SW480 (cell line): ENCODE measurements at regions not wholly inside any gene's neighbourhood (a gene's known extent, or its start where the extent isn't known, plus 50 kb on each side); places are given as distances from the start of the nearest gene placed in this dataset.
A peak's percentile ranks its signal among the peaks of the same experiment; 100 is the strongest.

Experiments used
- DNase-seq: peaks from one replicate; pipeline ENCODE4 v3.0.0-alpha.2; 2016; ENCODE audit warnings: low spot score

DNA sequence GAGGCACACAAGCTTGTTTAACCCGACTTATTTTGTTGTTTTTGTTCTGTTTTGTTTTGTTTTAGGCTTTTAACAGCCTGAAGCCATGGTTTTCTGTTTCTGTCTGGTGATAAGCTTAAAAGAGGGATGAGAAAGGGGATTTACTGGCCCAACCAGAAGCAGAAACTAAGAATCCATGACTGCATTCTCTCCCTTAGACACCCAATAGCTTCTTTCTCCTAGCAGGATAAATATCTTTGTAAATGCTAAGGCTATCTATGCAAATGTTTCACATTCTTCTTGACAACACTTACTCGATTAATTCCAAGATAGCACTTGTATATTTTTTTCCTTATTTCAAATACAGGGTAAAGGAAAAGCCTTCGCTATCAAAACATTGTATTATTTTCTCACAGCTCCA, 53.7 kb upstream of the SMAD1 start:
- DNase-seq, result no peak

DNA sequence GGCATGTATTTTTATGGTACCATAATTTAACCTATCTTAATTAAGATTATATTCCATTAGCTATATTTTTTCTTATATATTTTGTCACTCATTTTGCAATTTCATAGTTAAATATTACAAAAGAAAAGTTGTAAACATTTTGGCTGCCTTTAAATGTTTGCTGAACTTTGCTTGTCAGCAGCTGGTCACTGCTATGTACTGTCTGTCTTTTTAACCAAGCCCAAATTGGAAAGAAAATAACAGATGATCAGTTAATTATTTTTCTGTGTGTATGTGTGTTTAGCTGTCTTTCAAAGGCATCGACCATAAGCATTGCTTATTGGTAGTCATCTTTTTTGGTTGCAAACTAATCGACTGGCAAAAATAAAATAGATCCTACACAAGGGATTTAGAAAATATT, 54.4 kb upstream of the SMAD1 start:
- DNase-seq, result no peak

- DNase-seq, result no peak
Observed at GRCh38 chr4:145423017-145423708, 58.5 kb upstream of the SMAD1 start.

DNA sequence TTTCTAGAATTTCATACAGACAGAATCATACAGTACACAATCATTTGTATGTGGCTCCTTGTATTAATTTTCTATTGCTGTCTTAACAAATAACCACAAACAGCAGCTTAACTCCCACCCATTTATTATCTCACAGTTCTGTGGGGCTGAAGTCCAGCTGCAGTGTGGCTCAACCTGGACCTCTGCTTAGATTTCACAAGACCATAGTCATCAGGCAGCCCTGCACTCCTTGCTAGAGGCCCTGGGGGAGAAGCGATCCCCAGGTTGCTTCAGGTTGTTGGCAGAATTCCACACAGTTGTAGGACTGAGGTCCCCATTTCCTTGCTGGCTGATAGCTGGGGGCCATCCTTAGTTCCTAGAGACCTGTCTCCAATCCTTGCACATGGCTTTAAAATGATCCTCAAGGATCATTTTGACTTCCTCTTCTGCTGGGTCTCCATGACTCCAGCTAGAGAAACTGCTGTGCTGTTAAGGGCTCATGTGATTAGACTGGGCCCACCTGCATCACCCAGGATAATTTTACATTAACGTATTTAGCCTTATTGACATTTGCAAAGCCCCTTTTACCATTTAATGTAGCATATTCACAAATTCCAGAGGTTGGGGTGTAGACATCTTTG, 60.9 kb upstream of the SMAD1 start:
- no peak for DNase-seq

GRCh38 chr4:145418739-145419138, 62.9 kb upstream of the SMAD1 start:
- no peak for DNase-seq

DNA sequence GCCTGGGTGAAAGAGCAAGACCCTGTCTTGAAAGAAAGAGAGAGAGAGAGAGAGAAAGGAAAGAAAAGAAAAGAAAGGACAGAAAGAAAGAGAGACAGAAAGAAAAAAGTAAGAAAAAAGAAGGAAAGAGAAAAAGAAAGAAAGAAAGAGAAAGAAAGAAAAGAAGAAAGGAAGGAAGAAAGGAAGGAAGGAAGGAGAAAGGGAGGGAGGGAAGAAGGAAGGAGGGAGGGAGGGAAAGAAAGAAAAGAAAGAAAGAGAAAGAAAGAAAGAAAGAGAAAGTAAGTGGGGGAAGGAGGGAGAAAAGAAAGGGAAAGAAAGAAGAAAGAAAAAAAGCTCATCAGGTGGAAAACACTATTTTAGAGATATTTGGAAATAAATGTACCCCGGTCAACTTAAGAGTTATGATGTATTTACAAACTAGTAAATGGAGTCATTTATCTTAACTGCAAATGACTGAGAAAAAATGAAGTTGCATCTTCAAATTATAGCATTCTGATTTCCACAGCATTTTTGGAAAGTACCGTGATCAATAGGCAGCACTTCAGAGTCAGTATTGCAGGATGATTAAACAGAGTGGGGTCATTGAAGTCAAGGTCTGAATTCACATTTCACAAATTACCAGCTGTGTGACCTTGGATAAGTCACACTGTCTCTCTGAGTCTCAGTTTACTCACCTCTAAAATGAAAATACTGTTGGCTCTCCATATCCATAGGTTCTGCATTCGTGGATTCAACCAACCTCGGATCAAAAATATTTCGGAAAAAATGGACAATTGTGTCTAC, 64.1 kb upstream of the SMAD1 start:
- DNase-seq, result no peak

DNA sequence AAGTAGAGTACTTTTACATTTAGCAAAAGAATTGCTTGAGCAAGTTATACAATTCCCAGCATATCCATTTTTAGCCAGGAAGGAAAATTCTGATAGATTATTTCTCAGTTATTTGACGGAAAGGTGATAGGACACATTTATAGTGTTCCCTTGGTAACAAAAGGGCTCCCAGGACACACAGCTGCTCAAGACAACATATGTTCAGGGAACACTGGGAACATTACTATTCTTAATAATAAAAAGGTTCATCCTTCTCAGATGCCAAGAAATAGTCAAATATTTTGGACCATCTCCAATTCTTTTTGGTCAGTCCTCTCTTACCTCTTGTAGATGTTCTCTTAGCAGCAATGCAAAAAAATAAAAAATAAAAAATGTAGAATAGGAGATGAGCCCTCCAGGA, 66.8 kb upstream of the SMAD1 start:
- DNase-seq, result no peak

DNA sequence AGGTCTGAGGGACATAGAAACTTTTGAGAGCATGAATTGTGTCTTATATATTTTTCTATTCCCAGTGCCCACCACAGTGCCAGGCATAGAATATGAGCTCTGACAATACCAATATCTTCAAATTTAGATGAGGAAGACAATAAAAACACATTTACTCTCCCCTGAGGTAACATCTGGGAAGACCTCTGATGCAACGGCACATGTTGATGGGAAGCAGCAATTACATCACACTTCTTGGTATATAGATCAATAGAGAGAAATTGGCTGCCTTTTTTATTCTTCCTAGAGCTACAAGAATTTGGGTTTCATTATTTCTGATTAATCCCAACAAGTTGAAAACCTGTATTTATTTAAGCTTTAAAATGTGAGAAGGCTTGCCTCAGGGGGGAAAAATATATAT, 67.4 kb upstream of the SMAD1 start:
- no peak for DNase-seq

DNA sequence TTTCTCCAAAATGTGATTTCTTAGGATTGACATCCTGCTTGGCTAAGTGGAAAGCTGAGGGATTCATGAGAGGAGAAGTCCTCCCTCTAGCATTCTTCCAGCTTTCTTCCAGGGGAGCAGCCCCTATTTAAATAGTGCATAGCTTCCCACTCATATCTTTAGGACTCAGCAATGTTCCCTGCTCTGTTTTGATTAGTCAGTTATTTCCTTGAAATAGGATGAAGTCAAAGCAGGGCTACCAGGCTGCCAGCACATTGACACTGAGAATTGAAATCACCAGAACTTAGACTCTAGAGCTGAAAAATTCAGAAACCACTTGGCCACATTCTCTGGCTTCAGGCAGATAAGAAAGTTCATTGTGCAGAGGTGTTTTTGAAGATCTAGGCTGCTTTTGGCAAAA, 74.7 kb upstream of the SMAD1 start:
- DNase-seq, result no peak

GRCh38 chr4:145404761-145405160, 76.9 kb upstream of the SMAD1 start:
- no peak for DNase-seq

DNA sequence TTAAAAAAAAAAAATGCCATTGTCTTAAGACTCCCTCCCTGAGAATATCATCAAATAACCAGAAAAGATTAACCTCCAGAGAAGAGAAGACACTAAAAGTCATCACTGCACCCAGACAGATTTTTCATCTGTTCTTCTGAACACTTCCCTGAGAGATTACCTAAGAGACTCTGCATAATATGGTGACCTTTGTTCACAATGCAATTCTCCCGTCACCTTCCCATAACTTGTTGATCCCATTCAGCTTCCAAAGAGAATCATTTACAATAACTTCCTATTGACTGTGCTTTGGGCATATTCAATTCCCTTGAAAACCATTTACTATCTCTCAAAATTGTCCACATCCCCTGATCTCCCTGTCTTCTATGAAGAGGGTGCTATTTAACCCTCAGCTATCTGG, 85.1 kb upstream of the SMAD1 start:
- DNase-seq, result no peak

DNA sequence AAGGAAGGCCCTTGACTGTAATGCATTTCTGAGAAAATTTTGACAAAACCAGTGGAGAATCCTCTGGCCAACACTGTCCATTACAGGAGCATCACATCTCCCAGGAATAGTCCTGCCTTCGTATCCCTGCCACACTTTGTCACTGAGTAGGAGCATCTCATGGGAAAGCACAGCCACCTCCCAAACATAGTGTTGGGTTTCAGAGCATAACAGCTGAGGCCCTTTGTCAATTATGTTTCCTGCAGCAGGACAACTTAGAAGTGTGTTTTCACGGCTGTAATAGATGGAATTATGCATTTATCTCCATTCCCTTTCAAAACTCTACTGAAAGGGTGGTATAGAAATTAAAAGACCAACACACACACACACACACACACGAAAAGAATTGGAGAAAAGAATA, 91.1 kb upstream of the SMAD1 start:
- DNase-seq, result no peak

- DNase-seq, result no peak
Observed at GRCh38 chr4:145389550-145389949, 92.1 kb upstream of the SMAD1 start.

DNA sequence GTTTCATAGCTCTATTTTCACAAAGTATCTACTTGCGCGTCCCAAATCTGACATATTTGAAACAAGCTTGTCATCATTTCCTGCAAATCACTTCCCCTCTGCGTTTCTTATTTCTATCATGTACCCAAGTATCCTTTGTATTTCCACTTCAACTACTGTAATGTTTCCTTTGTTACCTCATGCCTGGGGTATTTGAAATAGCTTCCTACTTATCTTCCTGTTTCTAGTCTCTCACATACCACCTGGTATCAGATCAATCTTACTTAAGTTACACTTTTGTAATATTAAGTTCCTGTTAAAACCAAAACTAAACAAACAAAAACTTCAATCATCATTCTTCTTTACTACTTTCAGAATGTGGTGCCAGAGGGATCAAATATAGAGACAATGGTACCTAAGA, 93.6 kb upstream of the SMAD1 start:
- DNase-seq, result no peak

- no peak for DNase-seq
Observed at GRCh38 chr4:145387079-145387478, 94.6 kb upstream of the SMAD1 start.

DNA sequence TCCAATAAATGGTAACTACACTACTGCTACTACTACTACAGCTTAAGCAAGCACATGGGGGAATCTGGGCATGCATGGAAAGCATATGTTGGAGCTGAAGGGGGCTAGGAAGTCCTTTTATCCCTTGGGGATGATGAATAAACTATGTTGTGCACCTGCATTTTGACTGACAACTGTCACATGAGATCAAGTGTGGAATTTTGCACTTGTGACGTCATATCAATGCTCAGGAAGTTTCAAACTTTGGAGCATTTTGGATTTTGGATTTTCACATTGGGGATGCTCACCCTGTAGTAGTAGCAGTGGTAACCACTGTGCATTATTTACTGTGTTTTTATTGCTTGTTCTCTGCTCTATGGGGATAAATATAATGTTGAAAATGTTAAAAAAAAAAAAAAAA, 100.5 kb upstream of the SMAD1 start:
- DNase-seq, result no peak

DNA sequence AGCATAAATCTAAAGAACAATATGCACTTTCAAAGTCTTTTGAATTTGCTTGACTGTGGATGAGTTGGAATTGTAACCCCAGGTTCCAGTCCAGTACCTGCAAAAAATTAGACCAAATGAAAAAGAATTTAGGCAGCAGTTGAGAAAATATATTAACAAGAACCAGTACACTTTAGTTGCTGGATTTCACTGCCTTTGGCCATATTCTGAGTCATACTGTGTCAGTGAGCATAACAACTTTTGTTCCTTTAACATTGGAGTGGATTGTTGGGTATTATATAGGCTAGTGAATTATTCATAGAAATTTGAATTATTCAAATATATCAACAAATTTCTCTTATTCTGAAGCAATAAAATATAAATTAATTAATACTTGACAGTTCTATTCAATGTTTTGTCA, 101.5 kb upstream of the SMAD1 start:
- no peak for DNase-seq

- no peak for DNase-seq
Observed at GRCh38 chr4:145375416-145375815, 106.2 kb upstream of the SMAD1 start.

GRCh38 chr4:145352438-145353145, 129.1 kb upstream of the SMAD1 start:
- DNase-seq, result no peak

- DNase-seq, result no peak
Observed at GRCh38 chr4:145351922-145352321, 129.7 kb upstream of the SMAD1 start.

DNA sequence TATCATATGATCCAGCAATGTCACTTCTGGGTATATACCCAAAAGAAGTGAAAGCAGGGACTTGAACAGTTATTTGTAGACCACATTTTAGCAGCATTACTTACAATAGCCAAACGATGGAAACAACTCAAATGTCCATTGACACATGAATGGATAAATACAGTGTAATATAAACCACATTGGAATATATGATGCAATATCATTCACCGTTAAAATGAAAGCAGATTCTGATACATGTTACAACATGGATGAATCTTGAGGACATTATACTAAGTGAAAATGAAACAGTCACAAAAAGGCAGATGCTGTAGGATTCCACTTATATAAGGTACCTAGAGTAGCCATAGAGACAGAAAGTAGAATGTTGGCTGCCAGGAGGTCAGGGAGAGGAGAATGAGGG, 130.5 kb upstream of the SMAD1 start:
- no peak for DNase-seq

DNA sequence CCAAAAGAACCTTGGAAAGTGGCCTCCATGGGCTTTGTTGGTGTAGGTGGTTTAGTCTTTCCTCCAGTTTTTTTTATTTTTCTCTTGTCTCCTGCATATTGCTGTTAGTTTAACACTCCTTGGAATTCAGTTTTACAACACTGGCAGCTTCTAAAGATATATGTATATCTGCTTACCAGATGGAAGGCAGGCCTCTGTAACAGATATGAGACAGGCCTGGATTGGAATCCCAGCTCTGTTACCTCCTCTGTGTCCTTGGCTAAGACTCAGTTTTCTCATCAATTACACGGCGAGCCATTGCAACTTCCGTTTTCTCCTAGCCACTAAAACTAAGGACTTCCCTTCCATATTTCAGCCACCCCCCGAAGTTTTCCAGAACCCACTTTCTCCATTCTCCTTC, 133.4 kb upstream of the SMAD1 start:
- no peak for DNase-seq

DNA sequence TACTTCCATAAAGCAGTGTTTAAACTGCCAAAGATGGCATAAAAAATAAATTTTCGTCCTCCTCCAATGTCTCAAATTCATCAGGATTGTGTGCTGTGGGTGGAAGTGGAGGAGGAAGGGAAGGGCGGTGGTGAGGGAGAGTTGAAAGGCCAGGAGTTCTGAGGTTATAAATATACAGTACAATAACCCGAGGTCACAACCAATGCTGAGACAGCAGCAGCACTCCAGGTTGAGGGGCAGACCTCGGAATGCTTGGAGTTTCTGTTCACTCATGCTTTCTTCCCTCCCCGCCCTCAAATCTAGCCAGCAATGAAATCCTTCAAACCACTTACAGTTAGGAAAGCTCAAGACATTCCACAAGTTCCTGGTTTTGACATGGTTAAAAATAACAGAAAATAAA, 134.0 kb upstream of the SMAD1 start:
- DNase-seq, result peak; percentile 2
